ENCODE measurements at regions not wholly inside any gene's neighbourhood (a gene's known extent, or its start where the extent isn't known, plus 50 kb on each side); places are given as distances from the start of the nearest gene placed in this dataset.
"Not testable (repeated sequence)": the region's sequence is repeated elsewhere in the genome, so short reads cannot be mapped to it uniquely, and the experiment has no call there.

DNA sequence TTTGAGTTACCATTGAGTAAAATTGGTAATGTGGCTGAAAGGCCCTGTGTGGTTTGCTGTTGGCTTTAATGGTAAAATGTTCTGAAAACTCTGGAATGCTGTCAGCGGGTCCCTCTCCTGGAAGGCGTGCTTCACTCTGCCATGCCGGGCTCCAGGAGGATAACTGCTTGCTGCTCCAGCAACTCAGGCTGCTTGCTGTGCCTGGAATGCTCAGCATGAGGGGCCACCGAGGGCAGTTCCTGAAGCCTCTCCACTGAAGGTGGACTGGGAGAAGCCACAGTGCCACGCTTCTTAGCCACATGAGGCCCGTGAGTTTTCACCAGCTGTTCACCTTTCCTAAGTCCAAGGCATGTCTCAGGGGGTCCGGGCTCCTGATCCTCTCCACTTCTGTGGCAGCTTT, 90.4 kb upstream of the FAM110C start:
- Histone ChIP-seq H3K4me3 (ENCODE audit: low read depth in 2 of 2, low read length in 2 of 2) (no peak overlapping the region), H3K36me3 (ENCODE audit: control insufficient read depth, insufficient read depth, low read length) (no peaks in the 10 kb centered on the region), H3K4me1 (ENCODE audit: control insufficient read depth, insufficient read depth, low read length) (no peaks in the 10 kb centered on the region), H3K27me3 (ENCODE audit: control insufficient read depth, insufficient read depth, low read length) (peaks cover 2% of the 10 kb centered on the region), H3K27ac (ENCODE audit: low read length) (no peak overlapping the region), H3K9me3 (ENCODE audit: control insufficient read depth, insufficient read depth, low read depth, low read length) (no peaks in the 10 kb centered on the region)
- TF ChIP-seq, protein P1, sequence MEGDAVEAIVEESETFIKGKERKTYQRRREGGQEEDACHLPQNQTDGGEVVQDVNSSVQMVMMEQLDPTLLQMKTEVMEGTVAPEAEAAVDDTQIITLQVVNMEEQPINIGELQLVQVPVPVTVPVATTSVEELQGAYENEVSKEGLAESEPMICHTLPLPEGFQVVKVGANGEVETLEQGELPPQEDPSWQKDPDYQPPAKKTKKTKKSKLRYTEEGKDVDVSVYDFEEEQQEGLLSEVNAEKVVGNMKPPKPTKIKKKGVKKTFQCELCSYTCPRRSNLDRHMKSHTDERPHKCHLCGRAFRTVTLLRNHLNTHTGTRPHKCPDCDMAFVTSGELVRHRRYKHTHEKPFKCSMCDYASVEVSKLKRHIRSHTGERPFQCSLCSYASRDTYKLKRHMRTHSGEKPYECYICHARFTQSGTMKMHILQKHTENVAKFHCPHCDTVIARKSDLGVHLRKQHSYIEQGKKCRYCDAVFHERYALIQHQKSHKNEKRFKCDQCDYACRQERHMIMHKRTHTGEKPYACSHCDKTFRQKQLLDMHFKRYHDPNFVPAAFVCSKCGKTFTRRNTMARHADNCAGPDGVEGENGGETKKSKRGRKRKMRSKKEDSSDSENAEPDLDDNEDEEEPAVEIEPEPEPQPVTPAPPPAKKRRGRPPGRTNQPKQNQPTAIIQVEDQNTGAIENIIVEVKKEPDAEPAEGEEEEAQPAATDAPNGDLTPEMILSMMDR (IDR thresholded peaks at IDR 0.05) = no peak
- TF ChIP-seq, protein P2, sequence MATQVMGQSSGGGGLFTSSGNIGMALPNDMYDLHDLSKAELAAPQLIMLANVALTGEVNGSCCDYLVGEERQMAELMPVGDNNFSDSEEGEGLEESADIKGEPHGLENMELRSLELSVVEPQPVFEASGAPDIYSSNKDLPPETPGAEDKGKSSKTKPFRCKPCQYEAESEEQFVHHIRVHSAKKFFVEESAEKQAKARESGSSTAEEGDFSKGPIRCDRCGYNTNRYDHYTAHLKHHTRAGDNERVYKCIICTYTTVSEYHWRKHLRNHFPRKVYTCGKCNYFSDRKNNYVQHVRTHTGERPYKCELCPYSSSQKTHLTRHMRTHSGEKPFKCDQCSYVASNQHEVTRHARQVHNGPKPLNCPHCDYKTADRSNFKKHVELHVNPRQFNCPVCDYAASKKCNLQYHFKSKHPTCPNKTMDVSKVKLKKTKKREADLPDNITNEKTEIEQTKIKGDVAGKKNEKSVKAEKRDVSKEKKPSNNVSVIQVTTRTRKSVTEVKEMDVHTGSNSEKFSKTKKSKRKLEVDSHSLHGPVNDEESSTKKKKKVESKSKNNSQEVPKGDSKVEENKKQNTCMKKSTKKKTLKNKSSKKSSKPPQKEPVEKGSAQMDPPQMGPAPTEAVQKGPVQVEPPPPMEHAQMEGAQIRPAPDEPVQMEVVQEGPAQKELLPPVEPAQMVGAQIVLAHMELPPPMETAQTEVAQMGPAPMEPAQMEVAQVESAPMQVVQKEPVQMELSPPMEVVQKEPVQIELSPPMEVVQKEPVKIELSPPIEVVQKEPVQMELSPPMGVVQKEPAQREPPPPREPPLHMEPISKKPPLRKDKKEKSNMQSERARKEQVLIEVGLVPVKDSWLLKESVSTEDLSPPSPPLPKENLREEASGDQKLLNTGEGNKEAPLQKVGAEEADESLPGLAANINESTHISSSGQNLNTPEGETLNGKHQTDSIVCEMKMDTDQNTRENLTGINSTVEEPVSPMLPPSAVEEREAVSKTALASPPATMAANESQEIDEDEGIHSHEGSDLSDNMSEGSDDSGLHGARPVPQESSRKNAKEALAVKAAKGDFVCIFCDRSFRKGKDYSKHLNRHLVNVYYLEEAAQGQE (IDR thresholded peaks at IDR 0.05; ENCODE audit: insufficient read depth in 1 of 2, low read depth in 2 of 2, low read length in 1 of 2) = no peak
- TF ChIP-seq POLR2AphosphoS5 (IDR thresholded peaks at IDR 0.05; ENCODE audit: low read depth, low read length) = no peak
- TF ChIP-seq TCF7L2 (IDR thresholded peaks at IDR 0.05; ENCODE audit: low read depth, low read length) = no peak
- no peak for TF ChIP-seq SIN3A (IDR thresholded peaks at IDR 0.05; ENCODE audit: borderline replicate concordance, insufficient read depth, low read depth, low read length)
- no TSS peak for BruUV-seq (replicated peaks)
- DNase-seq (ENCODE audit: low read depth, low spot score) (no peak), ATAC-seq (no peak)
- intact Hi-C loops (cut with micrococcal nuclease; ENCODE audit: unreplicated experiment) = no loop called here
- POLR2A ChIA-PET = no interaction called here
- CTCF ChIA-PET = no interaction called here
- in situ Hi-C loops (cut with HindIII; ENCODE audit: low pct_unique_long_range_greater_than_20kb, low sequenced_read_pairs) = no loop called here

DNA sequence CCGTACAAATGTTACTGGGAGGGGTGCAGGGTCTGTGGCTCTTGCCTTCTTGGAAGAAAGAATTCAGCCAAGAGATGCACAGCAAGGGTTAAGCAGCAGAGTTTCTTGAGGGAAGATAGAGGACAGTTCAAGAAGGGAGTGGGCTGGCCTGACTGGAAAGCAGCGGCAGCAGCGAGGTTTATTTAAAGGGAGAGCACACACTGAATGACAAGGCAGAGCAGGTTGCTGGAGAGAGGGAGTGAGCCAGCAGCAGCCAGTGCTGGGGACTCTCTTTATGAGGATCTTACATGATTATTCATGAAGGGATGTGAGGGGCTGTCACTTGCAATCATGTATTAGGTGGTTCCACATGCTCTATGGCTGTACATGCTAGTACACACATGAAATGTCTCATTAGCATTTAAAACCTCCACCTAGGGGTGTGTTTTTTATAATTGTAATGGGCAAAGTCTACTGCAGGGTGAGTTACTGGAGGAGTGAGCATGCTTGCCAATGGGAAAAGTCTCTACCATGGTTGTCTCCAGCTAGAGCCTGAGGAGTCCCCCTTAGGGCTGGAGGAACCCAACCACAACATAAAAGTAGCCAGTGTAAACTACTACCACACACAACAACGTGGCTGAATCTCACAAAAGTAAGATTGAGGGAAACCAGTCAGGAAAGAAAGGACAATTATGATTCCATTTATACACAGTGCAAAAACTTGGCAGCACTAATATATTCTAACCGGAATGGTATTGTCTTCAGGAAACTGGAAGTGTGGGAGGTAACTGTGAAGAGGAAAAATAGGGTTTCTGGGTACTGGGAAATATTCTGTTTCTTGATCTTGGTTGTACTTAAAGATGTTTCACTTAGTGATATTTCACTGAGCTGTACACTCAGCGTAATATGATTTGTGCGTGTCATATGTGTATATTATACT, 87.6 kb upstream of the FAM110C start:
- Histone ChIP-seq H3K9me3 (ENCODE audit: control insufficient read depth, insufficient read depth, low read depth, low read length) (no peaks in the 10 kb centered on the region), H3K4me3 (ENCODE audit: low read depth in 2 of 2, low read length in 2 of 2) (no peak overlapping the region), H3K36me3 (ENCODE audit: control insufficient read depth, insufficient read depth, low read length) (no peaks in the 10 kb centered on the region), H3K4me1 (ENCODE audit: control insufficient read depth, insufficient read depth, low read length) (no peaks in the 10 kb centered on the region), H3K27me3 (ENCODE audit: control insufficient read depth, insufficient read depth, low read length) (no peaks in the 10 kb centered on the region), H3K27ac (ENCODE audit: low read length) (no peak overlapping the region)
- DNase-seq (ENCODE audit: low read depth, low spot score) (no peak), ATAC-seq (no peak)
- in situ Hi-C loops (cut with HindIII; ENCODE audit: low pct_unique_long_range_greater_than_20kb, low sequenced_read_pairs) = no loop called here
- no peak for TF ChIP-seq SIN3A (IDR thresholded peaks at IDR 0.05; ENCODE audit: borderline replicate concordance, insufficient read depth, low read depth, low read length)
- no peak for TF ChIP-seq POLR2AphosphoS5 (IDR thresholded peaks at IDR 0.05; ENCODE audit: low read depth, low read length)
- TF ChIP-seq TCF7L2 (IDR thresholded peaks at IDR 0.05; ENCODE audit: low read depth, low read length) = no peak
- TF ChIP-seq, protein P1 (IDR thresholded peaks at IDR 0.05) = no peak
- TF ChIP-seq, protein P2 (IDR thresholded peaks at IDR 0.05; ENCODE audit: insufficient read depth in 1 of 2, low read depth in 2 of 2, low read length in 1 of 2) = no peak
- ChIA-PET POLR2A (no interaction called here), CTCF (no interaction called here)
- BruUV-seq (replicated peaks) = no TSS peak
- intact Hi-C loops (cut with micrococcal nuclease; ENCODE audit: unreplicated experiment) = no loop called here

DNA sequence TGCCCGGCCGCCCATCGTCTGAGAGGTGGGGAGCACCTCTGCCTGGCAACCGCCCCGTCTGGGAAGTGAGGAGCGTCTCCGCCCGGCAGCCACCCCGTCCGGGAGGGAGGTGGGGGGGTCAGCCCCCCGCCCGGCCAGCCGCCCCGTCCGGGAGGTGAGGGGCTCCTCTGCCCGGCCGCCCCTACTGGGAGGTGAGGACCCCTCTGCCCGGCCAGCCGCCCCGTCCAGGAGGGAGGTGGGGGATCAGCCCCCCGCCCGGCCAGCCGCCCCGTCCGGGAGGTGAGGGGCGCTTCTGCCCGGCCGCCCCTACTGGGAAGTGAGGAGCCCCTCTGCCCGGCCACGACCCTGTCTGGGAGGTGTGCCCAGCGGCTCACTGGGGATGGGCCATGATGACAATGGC, 80.5 kb upstream of the FAM110C start:
- ATAC-seq; BruUV-seq (replicated peaks); H3K4me1 ChIP-seq (ENCODE audit: control insufficient read depth, insufficient read depth, low read length); POLR2A ChIA-PET; H3K36me3 ChIP-seq (ENCODE audit: control insufficient read depth, insufficient read depth, low read length); H3K27me3 ChIP-seq (ENCODE audit: control insufficient read depth, insufficient read depth, low read length); H3K9me3 ChIP-seq (ENCODE audit: control insufficient read depth, insufficient read depth, low read depth, low read length); intact Hi-C loops (cut with micrococcal nuclease; ENCODE audit: unreplicated experiment); in situ Hi-C loops (cut with HindIII; ENCODE audit: low pct_unique_long_range_greater_than_20kb, low sequenced_read_pairs); DNase-seq (ENCODE audit: low read depth, low spot score); H3K4me3 ChIP-seq (ENCODE audit: low read depth in 2 of 2, low read length in 2 of 2); CTCF ChIA-PET; H3K27ac ChIP-seq (ENCODE audit: low read length): not testable (repeated sequence)
